ENCODE measurements at regions not wholly inside any gene's neighbourhood (a gene's known extent, or its start where the extent isn't known, plus 50 kb on each side); places are given as distances from the start of the nearest gene placed in this dataset.
"Not testable (repeated sequence)": the region's sequence is repeated elsewhere in the genome, so short reads cannot be mapped to it uniquely, and the experiment has no call there.

DNA sequence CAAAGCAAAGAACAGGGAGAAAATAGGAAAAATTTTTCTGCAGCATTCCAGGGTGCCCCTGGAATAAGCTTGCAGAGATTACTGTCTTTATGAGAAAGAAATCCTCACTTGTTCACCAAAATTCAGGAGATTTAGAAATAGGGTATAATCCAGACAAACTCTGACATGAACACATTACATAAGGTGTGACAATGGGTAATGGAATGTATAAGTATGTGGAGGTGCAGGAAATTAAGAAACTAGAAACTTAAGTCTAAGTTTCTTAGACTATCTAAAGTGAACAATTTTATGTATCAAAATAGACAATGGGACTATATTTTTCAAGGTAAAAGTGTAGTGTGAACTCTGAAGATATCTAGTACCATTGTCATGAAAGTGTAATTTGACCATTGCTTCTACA, 140.0 kb upstream of the KITLG start:
- TF ChIP-seq CTCF (IDR thresholded peaks at IDR 0.05; ENCODE audit: unreplicated experiment) = no peak
- Mint-ChIP-seq H3K36me3 (no peaks in the 10 kb centered on the region), H3K9me3 (peaks cover 11% of the 10 kb centered on the region), H3K27me3 (ENCODE audit: low read depth) (no peaks in the 10 kb centered on the region), H3K4me1 (peaks cover 4% of the 10 kb centered on the region), H3K27ac (no peak overlapping the region), H3K4me3 (no peak overlapping the region)
- DNase-seq (ENCODE audit: low spot score in 2 of 2, unreplicated experiment in 2 of 2) = no peak

- H3K36me3 Mint-ChIP-seq = no peaks in the 10 kb centered on the region
- no peak overlapping the region for H3K4me3 Mint-ChIP-seq
- no peaks in the 10 kb centered on the region for H3K4me1 Mint-ChIP-seq
- no peak for DNase-seq (ENCODE audit: low spot score in 2 of 2, unreplicated experiment in 2 of 2)
- H3K9me3 Mint-ChIP-seq = peaks cover 11% of the 10 kb centered on the region
- TF ChIP-seq CTCF (IDR thresholded peaks at IDR 0.05; ENCODE audit: unreplicated experiment) = no peak
- no peaks in the 10 kb centered on the region for H3K27me3 Mint-ChIP-seq (ENCODE audit: low read depth)
- H3K27ac Mint-ChIP-seq = no peak overlapping the region
Observed at GRCh38 chr12:88717188-88717587, 136.9 kb upstream of the KITLG start.

DNA sequence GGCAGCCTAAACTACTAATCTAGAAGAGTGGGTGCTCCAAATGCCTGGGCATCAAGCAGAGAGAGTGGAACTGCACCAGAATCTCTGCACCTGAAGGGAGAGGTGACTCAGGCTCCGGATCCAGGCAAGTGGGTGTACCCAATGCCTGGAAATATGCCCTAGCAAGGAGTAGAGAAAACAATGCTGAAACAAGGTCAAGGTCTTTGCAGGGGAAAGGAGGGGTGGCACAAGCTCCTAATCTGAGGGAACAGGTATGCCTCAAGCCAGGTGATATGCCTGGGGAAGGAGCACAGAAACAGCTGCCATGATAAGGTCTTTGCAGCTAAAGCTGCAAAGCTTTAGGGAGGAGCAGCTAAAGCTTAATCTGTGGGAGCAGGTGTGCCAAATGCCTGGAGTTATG, 136.0 kb upstream of the KITLG start:
- Mint-ChIP-seq H3K9me3 (peaks cover 10% of the 10 kb centered on the region), H3K36me3 (peaks cover 3% of the 10 kb centered on the region), H3K27me3 (ENCODE audit: low read depth) (no peaks in the 10 kb centered on the region), H3K4me3 (no peak overlapping the region), H3K27ac (no peak overlapping the region), H3K4me1 (no peaks in the 10 kb centered on the region)
- no peak for TF ChIP-seq CTCF (IDR thresholded peaks at IDR 0.05; ENCODE audit: unreplicated experiment)
- DNase-seq (ENCODE audit: low spot score in 2 of 2, unreplicated experiment in 2 of 2) = no peak

GRCh38 chr12:88715673-88716072, 135.4 kb upstream of the KITLG start:
- Mint-ChIP-seq H3K9me3 (peaks cover 10% of the 10 kb centered on the region), H3K4me3 (no peak overlapping the region), H3K4me1 (no peaks in the 10 kb centered on the region), H3K36me3 (peaks cover 3% of the 10 kb centered on the region), H3K27ac (no peak overlapping the region), H3K27me3 (ENCODE audit: low read depth) (no peaks in the 10 kb centered on the region)
- DNase-seq (ENCODE audit: low spot score in 2 of 2, unreplicated experiment in 2 of 2) = no peak
- no peak for TF ChIP-seq CTCF (IDR thresholded peaks at IDR 0.05; ENCODE audit: unreplicated experiment)

DNA sequence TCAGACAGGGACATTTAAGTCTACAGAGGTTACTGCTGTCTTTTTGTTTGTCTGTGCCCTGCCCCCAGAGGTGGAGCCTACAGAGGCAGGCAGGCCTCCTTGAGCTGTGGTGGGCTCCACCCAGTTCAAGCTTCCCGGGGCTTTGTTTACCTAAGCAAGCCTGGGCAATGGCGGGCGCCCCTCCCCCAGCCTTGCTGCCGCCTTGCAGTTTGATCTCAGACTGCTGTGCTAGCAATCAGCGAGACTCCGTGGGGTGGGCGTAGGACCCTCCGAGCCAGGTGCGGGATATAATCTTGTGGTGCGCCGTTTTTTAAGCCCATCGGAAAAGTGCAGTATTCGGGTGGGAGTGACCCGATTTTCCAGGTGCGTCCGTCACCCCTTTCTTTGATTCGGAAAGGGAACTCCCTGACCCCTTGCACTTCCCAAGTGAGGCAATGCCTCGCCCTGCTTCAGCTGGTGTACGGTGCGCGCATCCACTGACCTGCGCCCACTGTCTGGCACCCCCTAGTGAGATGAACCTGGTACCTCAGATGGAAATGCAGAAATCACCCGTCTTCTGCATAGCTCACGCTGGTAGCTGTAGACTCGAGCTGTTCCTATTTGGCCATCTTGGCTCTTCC, 134.1 kb upstream of the KITLG start:
- H3K4me3 Mint-ChIP-seq; H3K27ac Mint-ChIP-seq; H3K4me1 Mint-ChIP-seq; H3K27me3 Mint-ChIP-seq (ENCODE audit: low read depth); H3K36me3 Mint-ChIP-seq; DNase-seq (ENCODE audit: low spot score in 2 of 2, unreplicated experiment in 2 of 2): not testable (repeated sequence)
- H3K9me3 Mint-ChIP-seq = peaks cover 10% of the 10 kb centered on the region

DNA sequence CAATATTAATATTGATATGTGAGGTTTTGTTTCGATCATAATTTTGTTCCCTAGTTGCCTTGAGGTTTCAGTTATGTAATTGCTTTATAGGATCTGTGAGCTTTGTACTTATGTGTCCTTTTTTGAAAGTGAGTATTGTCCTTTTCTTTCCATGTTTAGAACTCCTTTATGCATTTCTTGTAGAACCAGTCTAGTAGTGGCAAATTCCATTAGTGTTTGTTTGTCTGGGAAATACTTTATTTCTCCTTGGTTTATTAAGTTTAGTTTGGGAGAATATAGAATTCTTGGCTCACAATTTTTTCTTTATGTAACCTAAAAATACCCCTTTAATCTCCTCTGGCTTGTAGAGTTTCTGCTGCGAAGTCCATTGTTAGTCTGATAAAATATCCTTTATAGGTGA, 127.5 kb upstream of the KITLG start:
- Mint-ChIP-seq H3K9me3 (peaks cover 39% of the 10 kb centered on the region), H3K4me1 (no peaks in the 10 kb centered on the region), H3K27me3 (ENCODE audit: low read depth) (no peaks in the 10 kb centered on the region), H3K36me3 (peaks cover 10% of the 10 kb centered on the region), H3K4me3 (no peak overlapping the region), H3K27ac (no peak overlapping the region)
- no peak for DNase-seq (ENCODE audit: low spot score in 2 of 2, unreplicated experiment in 2 of 2)
- no peak for TF ChIP-seq CTCF (IDR thresholded peaks at IDR 0.05; ENCODE audit: unreplicated experiment)
